Inflammatory macrophage (primary cell): ENCODE measurements at regions not wholly inside any gene's neighbourhood (a gene's known extent, or its start where the extent isn't known, plus 50 kb on each side); places are given as distances from the start of the nearest gene placed in this dataset.

Source experiments
- DNase-seq, 2 donors: peaks; one replicate each; pipeline ENCODE4 v3.0.0-alpha.2; 2020 to 2022

DNA sequence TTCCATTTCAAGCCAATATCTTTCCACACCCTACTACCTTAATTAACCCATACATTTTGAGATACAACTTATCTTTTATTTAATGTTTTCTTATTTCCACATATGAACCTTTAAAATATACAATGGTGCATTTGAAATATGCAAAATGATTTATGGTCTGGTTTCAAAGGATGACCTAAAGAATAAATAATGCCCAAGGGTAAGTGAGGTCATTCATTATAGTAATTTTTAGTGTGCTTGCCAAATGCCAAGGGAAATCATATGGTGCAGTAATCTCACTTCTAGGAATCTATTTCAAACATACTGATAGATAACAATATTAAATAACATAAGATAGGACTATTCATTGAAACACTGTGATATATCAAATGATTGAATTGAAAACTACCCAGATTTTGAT is 1055.4 kb downstream of the AGBL1 start:
- no peak for DNase-seq

DNA sequence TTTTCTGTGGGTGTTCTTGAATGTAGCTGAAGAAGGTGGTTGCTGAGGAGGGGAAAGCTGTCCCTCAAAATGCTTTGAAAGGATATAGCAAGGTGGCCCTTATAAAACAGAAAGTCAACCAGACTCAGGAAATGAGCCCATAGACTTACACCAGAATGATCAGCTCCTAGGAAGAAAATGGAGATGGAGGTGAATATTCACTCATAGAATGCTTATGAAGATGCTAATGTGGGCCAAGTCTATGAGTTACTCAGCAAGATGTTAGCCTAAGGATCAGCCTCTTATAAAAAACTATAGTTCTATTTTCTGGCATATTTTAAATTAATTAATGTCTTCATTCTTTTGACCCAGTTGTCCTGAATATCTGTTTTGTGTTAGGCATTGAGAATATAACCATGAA is 1054.0 kb downstream of the AGBL1 start:
- no peak for DNase-seq

DNA sequence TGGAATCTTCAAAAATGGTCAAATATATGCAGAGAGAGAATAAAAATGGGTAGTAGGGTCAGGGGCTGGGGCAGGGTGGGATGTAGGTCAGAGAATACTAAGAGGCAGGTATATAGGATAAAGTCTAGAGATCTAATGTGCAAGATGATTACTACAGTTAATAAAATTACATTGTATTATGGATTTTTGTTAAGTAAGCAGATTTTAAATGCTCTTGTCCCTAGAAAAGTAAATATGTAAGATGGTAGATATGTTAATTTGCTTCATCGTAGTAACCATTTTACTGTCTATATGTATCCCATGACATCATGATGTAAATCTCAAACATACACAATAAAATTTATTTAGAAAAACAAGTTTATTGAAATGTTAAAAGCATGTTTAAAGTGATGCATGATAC is 1051.4 kb downstream of the AGBL1 start:
- DNase-seq, result no peak

DNA sequence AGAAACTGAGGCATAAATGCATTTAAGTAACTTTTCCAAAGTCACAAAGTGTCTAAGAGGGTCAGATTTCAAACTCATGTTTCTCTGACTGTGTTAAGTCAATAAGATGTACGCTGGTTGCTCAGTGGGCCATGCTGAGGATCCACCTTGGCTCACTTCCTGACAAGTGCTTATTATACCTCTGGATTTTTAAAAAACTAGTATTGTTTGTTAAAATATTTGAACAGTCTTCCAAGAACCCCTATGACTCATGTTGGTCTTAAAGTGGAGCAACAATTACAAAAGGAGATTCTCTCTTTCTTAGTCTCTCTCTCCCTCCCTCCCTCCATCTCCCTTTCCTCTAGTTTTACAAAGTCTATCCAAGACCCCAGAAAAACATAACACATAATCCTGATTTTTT is 1050.2 kb downstream of the AGBL1 start:
- DNase-seq, result no peak

DNA sequence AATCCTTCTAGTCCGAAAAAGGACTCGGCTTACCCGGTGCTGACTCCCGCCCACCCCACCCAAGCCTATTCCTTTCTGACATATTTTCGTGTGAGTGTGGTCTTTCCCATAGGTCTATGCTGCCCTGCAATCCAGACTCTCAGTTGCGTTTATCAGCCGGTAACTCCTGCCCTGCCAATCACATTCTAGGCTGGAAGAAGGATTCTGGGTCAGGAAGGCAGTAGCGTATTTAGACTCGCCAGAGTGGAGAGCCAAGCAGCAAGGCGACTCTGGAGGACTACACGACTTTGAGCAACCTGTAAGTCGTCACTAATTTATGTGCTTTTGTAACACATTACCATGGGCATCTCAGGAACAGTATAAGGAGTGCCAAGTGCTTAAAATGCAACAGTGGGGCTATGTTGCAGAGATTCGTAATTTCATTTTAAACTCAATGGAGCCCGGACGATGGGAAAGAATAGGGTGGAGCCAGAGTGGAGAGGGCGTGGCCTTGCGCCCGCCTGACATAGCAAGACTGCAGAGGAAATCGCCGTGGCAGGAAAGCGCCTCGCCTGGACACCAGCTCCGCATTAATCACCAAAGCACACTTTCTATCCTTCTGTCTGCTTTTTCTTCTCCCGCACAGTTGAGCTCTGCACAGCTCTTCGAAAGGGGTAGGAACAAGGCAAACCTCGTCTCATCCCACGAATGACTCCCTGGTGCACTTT is 1044.2 kb downstream of the AGBL1 start:
- DNase-seq, result no peak

DNA sequence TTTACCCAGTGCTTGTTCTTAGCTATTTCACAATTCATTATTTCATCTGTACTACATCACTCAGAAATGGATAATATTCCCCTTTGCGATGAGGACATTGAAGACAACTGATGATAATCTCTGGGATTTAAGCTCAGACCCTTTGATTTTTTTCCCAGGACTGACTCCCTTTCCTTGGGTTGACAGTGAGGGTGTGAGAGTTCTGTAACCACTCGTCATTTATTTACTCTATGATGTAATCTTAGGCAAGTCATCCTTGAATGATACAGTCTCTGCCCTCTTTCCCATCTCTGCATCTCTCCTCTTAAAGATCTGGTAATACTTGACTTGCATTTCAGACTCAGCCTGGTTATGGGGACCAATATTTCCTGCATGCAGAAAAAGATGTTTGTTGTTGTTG is 1041.7 kb downstream of the AGBL1 start:
- DNase-seq, result no peak

DNA sequence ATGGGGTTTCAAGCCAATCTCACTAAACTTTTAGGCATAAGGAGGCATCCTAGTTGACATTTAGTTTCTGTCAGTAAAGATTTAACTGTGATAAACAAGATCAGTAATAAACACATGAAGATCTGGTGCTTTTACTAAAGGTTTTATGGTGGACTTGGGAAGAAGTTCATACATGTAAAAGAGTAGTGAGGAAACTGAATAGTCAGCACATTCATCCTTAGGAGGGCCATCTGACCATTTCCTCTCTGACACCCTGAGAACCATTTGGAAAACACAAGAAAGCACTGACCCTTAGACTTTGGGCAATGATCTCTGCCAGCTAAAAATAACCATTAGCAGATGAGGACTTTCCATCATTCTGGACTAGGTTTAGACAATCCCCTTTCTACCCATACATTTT is 1040.9 kb downstream of the AGBL1 start:
- DNase-seq, result no peak

DNA sequence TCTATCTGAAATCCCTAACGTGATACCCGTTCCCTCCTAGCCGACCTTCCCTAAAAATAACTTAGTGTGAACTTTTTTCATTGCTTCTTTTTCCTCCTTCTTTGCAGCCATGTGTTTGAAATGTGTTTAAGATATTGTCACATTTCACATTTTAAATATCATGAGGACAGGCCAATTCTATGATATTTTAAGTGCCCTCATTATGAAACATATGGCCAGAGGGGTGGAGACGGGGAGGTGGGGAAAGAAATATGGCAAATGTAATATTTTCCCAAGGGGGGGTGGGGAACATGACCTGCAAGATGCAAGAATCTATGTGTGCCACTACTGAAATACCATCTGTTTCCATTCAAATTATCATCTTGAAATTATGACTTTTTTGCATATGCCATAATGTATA is 1039.2 kb downstream of the AGBL1 start:
- no peak for DNase-seq

DNA sequence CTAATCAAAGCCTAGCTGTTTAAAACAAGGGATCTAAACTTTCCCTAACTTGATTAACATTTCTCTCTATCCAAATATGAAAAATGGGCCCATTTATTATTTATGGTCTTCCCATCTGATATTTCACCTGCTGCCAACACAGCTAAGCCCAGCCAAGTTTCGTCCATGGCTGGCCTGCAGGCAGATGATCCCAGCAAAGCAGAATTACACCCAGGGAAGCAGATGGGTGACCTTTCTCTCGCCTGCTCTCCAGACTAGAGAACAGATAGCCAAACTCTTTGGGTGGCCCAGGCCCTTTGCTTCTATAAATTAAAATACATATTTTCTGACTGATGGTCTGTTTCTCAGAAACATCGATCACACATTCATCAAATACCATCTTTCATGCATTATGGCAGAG is 1038.8 kb downstream of the AGBL1 start:
- no peak for DNase-seq

DNA sequence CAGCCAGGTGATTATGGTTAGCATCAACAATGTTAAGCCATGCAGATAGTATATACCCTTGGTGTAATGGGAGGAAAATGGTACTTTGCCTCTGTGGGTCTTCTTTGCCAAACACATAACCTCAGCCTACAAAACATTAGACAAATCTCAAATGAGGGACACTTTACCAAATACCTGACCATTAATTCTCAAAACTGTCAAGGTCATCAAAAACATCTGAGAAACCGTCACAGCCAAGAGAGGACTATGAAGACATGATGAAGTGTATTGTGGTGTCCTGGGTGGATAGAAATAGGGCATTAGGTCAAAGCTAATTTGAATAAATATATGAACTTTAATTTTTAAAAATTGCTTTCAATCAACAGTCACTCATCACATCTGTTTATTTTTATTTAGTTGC is 1036.1 kb downstream of the AGBL1 start:
- DNase-seq, result no peak

DNA sequence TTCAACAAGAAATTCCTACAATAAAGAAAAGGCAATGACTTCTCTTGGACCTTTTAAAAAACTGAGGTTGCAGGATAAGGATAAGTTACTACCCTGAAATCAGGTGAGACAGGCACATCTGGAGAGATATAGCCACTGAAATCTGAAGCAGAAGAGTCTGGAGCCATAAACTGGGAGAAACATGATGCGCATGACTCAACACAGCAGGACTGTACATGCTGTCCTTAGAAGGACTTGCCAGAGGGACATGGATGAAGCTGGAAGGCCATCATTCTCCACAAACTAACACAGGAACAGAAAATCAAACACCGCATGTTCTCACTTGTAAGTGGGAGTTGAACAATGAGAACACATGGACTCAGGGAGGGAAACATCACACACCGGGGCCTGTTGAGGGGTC is 1020.2 kb downstream of the AGBL1 start:
- DNase-seq, result no peak

DNA sequence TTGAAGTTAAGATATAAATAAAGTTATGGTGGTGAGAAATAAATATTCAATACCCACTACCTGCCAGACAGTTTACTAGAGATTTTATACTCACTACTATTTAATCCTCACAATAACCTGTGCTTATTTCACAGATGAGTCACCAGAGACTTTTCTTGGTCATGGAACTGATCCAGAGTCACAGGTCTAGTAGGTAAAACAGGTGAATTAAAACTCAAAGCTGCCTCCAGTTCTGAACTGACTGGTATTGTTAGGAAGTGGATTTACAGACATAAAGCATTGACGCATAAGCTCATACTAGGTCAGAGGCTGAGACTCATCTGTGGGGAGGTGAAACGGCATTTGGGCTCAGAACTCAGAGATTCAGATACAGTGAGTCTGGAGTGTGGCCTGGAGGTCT is 1009.9 kb downstream of the AGBL1 start:
- no peak for DNase-seq

DNA sequence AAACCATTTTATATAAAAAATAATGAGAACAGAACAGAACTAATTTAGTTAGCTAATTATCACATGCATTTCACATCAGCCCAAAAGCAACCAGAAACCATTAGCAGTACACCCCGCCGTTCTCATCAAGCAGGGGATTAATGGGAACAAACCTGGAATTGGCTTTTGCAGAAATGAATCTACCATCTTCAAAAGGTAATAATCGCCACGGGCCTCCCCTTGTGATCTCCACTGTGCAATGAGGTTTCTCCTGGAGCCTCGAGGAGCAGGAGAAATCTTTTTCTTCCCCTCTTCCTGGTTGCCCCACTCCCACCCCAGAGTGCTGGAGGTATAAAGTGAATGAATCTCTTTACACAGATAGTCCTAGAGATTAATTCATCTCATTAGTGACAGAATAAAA is 1003.5 kb downstream of the AGBL1 start:
- DNase-seq, result no peak

DNA sequence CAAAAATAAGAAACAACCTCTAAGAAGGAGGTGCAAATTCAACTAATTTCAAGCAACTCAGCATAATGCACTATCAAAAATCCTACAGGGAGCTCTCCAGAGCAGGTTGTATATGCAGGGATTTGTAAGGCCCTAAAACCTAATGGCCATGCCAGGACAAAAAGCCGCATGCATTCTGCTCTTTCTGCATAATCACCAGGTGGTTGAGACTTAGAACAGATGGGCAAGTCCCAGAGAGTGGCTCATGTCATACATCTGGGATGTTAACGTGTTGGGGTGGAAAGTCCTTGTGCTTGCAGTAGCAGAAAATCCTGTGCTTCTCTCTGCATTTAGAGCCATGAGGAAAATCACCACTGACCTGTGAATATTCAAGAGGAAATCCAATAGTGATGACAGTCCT is 1002.9 kb downstream of the AGBL1 start:
- no peak for DNase-seq

DNA sequence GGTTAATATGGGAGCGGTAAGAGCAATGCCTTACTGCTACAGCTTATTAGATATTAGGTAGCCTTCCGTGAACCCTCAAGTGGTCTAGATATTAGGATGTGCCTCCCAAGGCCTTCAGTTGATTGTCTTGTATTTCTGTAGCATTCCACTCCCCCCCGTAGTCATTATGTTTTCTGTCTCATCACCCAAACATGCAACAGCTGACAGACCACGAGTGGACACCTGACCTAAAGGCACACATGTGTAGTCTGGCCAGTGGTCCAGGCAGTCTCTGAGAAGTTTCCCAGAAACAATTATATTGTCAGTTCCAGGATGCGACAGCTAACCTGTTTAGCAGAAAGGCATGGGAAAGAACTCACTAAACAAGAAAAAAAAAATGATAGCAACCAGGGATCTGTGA is 1000.9 kb downstream of the AGBL1 start:
- DNase-seq, result no peak
